SK-N-SH treated with all-trans-retinoic acid at 6 μM for 48 hours (cell line): ENCODE measurements at regions not wholly inside any gene's neighbourhood (a gene's known extent, or its start where the extent isn't known, plus 50 kb on each side); places are given as distances from the start of the nearest gene placed in this dataset.

Experiments used
- ARNTL ChIP-seq: fragments of 450-650 bp; formaldehyde crosslinking; IDR thresholded peaks from 2 replicates; pipeline ENCODE4 v1.5.0; 2020; ENCODE audit warnings: low read depth, mild to moderate bottlenecking, moderate library complexity, borderline replicate concordance
- BACH2 ChIP-seq: fragments of 250-450 bp; sonication (Bioruptor Pico); IDR thresholded peaks from 2 replicates; pipeline ENCODE4 v1.9.0; 2021; ENCODE audit warnings: mild to moderate bottlenecking, borderline replicate concordance
- ISL1 ChIP-seq: fragments of 250-450 bp; sonication (Bioruptor Pico); IDR thresholded peaks from 2 replicates; pipeline ENCODE4 v2.1.2; 2022; ENCODE audit warnings: mild to moderate bottlenecking, moderate library complexity
- PPARA ChIP-seq: fragments of 250-450 bp; sonication (Bioruptor Pico); IDR thresholded peaks from 2 replicates; pipeline ENCODE4 v1.5.0; 2020; ENCODE audit warnings: mild to moderate bottlenecking, borderline replicate concordance
- RARB ChIP-seq: fragments of 250-450 bp; sonication (Bioruptor Pico); IDR thresholded peaks from 2 replicates; pipeline ENCODE4 v1.8.0; 2021; ENCODE audit warnings: mild to moderate bottlenecking, moderate library complexity
- ZC3H10 ChIP-seq: fragments of 250-450 bp; sonication (Bioruptor Pico); IDR thresholded peaks from 2 replicates; pipeline ENCODE4 v1.5.1; 2021; ENCODE audit warnings: mild to moderate bottlenecking, moderate library complexity
- ZFP30 ChIP-seq: fragments of 450-650 bp; formaldehyde crosslinking; IDR thresholded peaks from 2 replicates; pipeline ENCODE4 v1.5.0; 2022; ENCODE audit warnings: mild to moderate bottlenecking, moderate library complexity
- ZNF70 ChIP-seq: fragments of 450-650 bp; formaldehyde crosslinking; IDR thresholded peaks from 2 replicates; pipeline ENCODE4 v1.5.0; 2020; ENCODE audit warnings: mild to moderate bottlenecking, moderate library complexity
- ZNF8 ChIP-seq: fragments of 450-650 bp; formaldehyde crosslinking; IDR thresholded peaks from 2 replicates; pipeline ENCODE4 v1.5.0; 2020; ENCODE audit warnings: mild to moderate bottlenecking, moderate library complexity
- TF ChIP-seq, protein P1 (sequence below): fragments of 250-450 bp; sonication (Bioruptor Pico); IDR thresholded peaks from 2 replicates; pipeline ENCODE4 v1.5.1; 2020; ENCODE audit warnings: low read depth, mild to moderate bottlenecking, moderate library complexity
- TF ChIP-seq, protein P2 (sequence below): fragments of 250-450 bp; sonication (Bioruptor Pico); IDR thresholded peaks from 2 replicates; pipeline ENCODE4 v1.8.0; 2020; ENCODE audit warnings: mild to moderate bottlenecking, moderate library complexity, borderline replicate concordance
- TF ChIP-seq, protein P3 (sequence below): fragments of 250-450 bp; sonication (Bioruptor Pico); IDR thresholded peaks from 2 replicates; pipeline ENCODE4 v1.5.0; 2020; ENCODE audit warnings: mild to moderate bottlenecking, moderate library complexity

DNA sequence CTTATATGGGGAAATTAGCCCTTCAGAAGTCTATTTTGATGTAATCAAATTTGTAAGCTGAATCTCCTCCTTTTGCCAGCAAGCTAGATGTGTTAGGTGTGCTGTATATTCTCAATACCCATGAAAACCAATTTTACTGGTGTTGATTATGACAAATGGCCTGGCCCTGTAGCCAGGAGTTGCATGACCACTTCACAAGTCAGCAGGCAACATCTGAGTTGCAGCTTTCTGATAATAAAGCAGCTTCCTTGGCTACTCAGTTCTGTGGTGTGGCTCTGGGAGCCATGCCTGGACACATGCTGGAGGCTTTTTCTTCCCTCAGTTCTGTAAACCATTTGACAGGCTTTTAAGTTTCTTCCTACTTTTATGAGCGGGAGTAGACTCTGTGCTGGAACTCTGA, 154.1 kb upstream of the CXCL13 start:
- TF ChIP-seq PPARA (CRISPR knock-in tag) (no peak), ZNF8 (CRISPR knock-in tag) (no peak), ZC3H10 (CRISPR knock-in tag) (no peak), ZNF70 (CRISPR knock-in tag) (no peak), RARB (no peak), BACH2 (no peak), ISL1 (CRISPR knock-in tag) (no peak), ARNTL (no peak), ZFP30 (no peak)
- TF ChIP-seq, protein P1, sequence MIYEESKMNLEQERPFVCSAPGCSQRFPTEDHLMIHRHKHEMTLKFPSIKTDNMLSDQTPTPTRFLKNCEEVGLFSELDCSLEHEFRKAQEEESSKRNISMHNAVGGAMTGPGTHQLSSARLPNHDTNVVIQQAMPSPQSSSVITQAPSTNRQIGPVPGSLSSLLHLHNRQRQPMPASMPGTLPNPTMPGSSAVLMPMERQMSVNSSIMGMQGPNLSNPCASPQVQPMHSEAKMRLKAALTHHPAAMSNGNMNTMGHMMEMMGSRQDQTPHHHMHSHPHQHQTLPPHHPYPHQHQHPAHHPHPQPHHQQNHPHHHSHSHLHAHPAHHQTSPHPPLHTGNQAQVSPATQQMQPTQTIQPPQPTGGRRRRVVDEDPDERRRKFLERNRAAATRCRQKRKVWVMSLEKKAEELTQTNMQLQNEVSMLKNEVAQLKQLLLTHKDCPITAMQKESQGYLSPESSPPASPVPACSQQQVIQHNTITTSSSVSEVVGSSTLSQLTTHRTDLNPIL = no peak
- TF ChIP-seq, protein P2, sequence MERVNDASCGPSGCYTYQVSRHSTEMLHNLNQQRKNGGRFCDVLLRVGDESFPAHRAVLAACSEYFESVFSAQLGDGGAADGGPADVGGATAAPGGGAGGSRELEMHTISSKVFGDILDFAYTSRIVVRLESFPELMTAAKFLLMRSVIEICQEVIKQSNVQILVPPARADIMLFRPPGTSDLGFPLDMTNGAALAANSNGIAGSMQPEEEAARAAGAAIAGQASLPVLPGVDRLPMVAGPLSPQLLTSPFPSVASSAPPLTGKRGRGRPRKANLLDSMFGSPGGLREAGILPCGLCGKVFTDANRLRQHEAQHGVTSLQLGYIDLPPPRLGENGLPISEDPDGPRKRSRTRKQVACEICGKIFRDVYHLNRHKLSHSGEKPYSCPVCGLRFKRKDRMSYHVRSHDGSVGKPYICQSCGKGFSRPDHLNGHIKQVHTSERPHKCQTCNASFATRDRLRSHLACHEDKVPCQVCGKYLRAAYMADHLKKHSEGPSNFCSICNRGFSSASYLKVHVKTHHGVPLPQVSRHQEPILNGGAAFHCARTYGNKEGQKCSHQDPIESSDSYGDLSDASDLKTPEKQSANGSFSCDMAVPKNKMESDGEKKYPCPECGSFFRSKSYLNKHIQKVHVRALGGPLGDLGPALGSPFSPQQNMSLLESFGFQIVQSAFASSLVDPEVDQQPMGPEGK (CRISPR knock-in tag) = no peak
- TF ChIP-seq, protein P3, sequence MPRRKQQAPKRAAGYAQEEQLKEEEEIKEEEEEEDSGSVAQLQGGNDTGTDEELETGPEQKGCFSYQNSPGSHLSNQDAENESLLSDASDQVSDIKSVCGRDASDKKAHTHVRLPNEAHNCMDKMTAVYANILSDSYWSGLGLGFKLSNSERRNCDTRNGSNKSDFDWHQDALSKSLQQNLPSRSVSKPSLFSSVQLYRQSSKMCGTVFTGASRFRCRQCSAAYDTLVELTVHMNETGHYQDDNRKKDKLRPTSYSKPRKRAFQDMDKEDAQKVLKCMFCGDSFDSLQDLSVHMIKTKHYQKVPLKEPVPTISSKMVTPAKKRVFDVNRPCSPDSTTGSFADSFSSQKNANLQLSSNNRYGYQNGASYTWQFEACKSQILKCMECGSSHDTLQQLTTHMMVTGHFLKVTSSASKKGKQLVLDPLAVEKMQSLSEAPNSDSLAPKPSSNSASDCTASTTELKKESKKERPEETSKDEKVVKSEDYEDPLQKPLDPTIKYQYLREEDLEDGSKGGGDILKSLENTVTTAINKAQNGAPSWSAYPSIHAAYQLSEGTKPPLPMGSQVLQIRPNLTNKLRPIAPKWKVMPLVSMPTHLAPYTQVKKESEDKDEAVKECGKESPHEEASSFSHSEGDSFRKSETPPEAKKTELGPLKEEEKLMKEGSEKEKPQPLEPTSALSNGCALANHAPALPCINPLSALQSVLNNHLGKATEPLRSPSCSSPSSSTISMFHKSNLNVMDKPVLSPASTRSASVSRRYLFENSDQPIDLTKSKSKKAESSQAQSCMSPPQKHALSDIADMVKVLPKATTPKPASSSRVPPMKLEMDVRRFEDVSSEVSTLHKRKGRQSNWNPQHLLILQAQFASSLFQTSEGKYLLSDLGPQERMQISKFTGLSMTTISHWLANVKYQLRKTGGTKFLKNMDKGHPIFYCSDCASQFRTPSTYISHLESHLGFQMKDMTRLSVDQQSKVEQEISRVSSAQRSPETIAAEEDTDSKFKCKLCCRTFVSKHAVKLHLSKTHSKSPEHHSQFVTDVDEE (CRISPR knock-in tag) = no peak
